ENCODE measurements at regions not wholly inside any gene's neighbourhood (a gene's known extent, or its start where the extent isn't known, plus 50 kb on each side); places are given as distances from the start of the nearest gene placed in this dataset.

DNA sequence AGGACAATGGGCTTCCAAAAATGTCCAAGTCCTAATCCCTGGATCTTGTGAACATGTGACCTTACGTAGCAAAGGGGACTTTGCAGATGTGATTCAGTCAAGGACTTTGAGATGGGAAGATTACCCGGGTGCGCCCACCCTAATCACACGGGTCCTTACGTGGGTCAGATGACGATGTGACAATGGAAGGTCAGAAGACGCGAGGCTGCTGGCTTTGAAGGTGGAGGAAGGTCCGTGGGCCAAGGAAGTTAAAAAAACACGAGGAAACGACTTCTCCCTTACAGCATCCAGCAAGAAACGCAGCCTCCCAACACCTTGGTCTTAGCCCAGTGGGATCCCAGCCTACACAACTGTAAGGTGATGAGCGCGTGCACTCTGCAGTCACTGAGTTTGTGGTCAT is 860.1 kb downstream of the TBC1D22A start:
- no peak for DNase-seq (ENCODE audit: extremely low read depth, low read depth)
- no peak for TF ChIP-seq CTCF (IDR thresholded peaks at IDR 0.05; ENCODE audit: low read depth, low read length, missing control alignments)

DNA sequence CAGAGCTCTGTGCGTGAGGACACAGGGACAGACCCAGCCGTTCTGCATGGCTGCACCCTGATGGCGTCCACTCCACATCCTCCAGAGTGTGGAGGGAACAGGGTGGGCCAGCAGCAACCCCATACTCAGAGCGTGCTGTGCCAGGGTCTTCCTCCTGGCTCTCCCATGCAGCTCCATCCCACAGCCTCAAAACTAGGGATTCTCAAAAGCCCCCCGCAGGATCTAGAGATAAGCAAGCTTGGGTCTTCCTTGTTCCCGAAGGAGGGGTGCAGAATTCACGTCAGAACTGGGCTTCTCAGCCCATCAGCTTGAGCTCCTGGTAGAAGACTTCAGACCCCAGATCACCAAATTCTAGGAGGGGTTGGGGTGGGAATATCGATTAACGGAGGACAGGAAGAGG is 858.8 kb downstream of the TBC1D22A start:
- no peak for TF ChIP-seq CTCF (IDR thresholded peaks at IDR 0.05; ENCODE audit: low read depth, low read length, missing control alignments)
- no peak overlapping the region for H3K4me3 ChIP-seq (replicated peaks; ENCODE audit: low read depth, low read length)
- no peak for DNase-seq (ENCODE audit: extremely low read depth, low read depth)

More for the DNA sequence above, 860.1 kb downstream of the TBC1D22A start:
- H3K4me3 ChIP-seq (replicated peaks; ENCODE audit: low read depth, low read length) = no peak overlapping the region

DNA sequence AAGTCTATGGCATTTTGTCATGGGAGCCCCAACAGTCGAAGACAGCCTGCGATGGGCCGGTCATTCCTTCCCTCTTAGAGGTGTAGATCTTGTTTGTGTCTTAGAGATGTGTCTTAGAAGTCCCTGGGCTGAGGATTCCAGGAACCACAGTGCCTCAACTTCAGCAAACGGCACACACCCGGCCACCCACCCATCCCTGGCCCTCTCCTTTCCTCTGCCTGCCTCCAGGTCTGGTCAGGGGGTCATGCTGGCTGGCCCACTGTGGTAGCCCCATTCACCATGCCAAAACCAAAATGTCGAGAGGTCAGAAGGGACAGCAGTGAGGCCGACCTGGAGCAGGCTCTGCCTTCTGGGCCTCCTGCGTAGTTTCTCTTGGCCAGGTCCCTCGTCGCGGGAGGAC is 857.9 kb downstream of the TBC1D22A start:
- TF ChIP-seq CTCF (IDR thresholded peaks at IDR 0.05; ENCODE audit: low read depth, low read length, missing control alignments) = no peak
- H3K4me3 ChIP-seq (replicated peaks; ENCODE audit: low read depth, low read length) = no peak overlapping the region
- no peak for DNase-seq (ENCODE audit: extremely low read depth, low read depth)

GRCh38 chr22:47619631-47620030 is 857.2 kb downstream of the TBC1D22A start:
- DNase-seq (ENCODE audit: extremely low read depth, low read depth) = no peak
- H3K4me3 ChIP-seq (replicated peaks; ENCODE audit: low read depth, low read length) = no peak overlapping the region
- no peak for TF ChIP-seq CTCF (IDR thresholded peaks at IDR 0.05; ENCODE audit: low read depth, low read length, missing control alignments)

- no peak overlapping the region for H3K4me3 ChIP-seq (replicated peaks; ENCODE audit: low read depth, low read length)
- DNase-seq (ENCODE audit: extremely low read depth, low read depth) = no peak
- no peak for TF ChIP-seq CTCF (IDR thresholded peaks at IDR 0.05; ENCODE audit: low read depth, low read length, missing control alignments)
These were observed 855.9 kb downstream of the TBC1D22A start for GRCh38 chr22:47618180-47619010.

DNA sequence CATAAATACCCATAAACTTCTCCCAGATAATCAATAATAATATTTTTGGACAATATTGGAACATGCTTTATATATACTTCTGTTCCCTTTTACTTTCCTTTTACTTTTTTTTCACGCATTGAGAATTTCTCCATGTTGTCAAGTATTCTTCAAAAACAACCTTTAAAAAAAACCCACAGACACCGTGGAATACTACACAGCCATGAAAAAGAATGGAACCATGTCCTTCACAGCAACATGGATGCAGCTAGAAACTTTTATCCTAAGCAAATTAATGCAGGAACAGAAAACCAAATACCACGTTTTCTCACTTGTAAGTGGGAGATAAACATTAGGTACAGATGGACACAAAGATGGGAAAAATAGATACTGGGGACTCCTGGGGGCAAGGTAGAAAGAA is 854.7 kb downstream of the TBC1D22A start:
- no peak overlapping the region for H3K4me3 ChIP-seq (replicated peaks; ENCODE audit: low read depth, low read length)
- DNase-seq (ENCODE audit: extremely low read depth, low read depth) = no peak
- TF ChIP-seq CTCF (IDR thresholded peaks at IDR 0.05; ENCODE audit: low read depth, low read length, missing control alignments) = no peak
